ENCODE measurements at regions not wholly inside any gene's neighbourhood (a gene's known extent, or its start where the extent isn't known, plus 50 kb on each side); places are given as distances from the start of the nearest gene placed in this dataset.

DNA sequence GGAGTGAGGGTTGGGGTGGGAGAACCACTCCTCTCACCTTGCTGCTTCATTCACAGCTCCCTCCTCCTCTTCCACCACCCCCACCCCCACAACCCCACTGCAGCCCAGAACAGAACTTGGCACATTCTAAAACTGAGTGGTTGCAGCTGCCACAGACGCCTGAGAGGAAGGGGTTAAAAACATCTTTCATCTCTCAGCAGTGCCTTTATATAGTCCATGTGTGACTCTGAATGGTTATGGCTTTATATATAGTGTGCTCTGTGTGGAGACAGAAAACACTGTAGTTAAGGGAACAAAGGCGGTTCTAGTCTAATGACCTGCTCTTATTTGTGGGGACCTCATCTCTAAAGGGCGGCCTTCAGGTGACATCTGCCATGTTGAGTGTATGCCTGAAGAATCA is 144.8 kb downstream of the BCOR start:
- TF ChIP-seq, protein P1, sequence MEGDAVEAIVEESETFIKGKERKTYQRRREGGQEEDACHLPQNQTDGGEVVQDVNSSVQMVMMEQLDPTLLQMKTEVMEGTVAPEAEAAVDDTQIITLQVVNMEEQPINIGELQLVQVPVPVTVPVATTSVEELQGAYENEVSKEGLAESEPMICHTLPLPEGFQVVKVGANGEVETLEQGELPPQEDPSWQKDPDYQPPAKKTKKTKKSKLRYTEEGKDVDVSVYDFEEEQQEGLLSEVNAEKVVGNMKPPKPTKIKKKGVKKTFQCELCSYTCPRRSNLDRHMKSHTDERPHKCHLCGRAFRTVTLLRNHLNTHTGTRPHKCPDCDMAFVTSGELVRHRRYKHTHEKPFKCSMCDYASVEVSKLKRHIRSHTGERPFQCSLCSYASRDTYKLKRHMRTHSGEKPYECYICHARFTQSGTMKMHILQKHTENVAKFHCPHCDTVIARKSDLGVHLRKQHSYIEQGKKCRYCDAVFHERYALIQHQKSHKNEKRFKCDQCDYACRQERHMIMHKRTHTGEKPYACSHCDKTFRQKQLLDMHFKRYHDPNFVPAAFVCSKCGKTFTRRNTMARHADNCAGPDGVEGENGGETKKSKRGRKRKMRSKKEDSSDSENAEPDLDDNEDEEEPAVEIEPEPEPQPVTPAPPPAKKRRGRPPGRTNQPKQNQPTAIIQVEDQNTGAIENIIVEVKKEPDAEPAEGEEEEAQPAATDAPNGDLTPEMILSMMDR (optimal IDR thresholded peaks at IDR 0.05 in 1 of 3, IDR thresholded peaks at IDR 0.05 in 1 of 3, conservative IDR thresholded peaks at IDR 0.05 in 1 of 3; ENCODE audit: extremely low read depth in 1 of 3, insufficient read depth in 2 of 3, low read length in 3 of 3): no peak
- no peak for TF ChIP-seq EZH2 (IDR thresholded peaks at IDR 0.05; ENCODE audit: low read length)

All from keratinocyte (primary cell).